ENCODE measurements at regions not wholly inside any gene's neighbourhood (a gene's known extent, or its start where the extent isn't known, plus 50 kb on each side); places are given as distances from the start of the nearest gene placed in this dataset.

DNA sequence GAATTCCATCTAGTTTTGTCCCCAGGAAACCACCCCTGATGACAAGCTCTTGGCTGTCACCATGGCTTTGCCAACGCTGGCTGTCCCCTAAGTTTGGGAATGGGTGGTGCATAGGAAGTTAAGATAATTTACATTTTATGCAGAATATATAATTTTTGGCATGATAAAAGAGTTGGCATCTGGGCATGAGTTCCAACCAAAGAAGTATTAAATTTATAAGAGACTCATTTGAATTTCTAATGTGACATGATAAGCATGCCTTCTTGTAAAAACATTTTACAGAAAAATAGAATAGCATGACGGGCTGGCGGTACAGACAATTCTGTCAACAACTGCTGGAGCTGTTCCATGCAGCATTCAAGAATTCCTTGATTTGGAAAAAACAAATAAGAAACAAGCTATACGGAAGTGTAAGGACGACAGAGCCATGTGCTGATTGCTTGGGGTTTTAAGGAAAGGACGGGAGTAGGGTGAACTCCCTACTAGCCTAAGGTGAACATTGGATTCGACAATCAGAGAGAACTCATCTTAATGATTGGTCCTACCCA lies 106.8 kb upstream of the C1orf21 start:
- no peak for DNase-seq (ENCODE audit: low read depth in 2 of 2)

GRCh38 chr1:184283999-184284398 lies 102.8 kb upstream of the C1orf21 start:
- DNase-seq (ENCODE audit: low read depth in 2 of 2) = no peak

DNA sequence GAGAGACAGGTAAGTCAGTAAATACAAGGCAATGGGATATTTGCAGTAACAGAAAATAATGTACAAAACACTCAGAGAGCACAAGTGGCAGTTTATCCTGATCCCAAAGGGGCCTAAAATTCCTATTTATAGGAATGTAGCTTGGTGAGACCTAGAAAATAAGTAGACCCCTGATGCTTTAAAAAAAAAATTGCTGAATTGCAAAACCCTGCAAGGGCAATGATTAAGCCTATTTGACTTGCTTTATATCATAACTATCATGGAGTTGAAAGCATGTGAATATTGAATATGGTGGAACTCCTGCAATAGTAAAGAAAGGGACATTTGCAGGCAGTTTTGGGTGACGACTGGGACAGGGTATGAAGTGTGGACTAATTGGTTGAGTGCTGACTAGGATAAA lies 101.9 kb upstream of the C1orf21 start:
- no peak for DNase-seq (ENCODE audit: low read depth in 2 of 2)

DNA sequence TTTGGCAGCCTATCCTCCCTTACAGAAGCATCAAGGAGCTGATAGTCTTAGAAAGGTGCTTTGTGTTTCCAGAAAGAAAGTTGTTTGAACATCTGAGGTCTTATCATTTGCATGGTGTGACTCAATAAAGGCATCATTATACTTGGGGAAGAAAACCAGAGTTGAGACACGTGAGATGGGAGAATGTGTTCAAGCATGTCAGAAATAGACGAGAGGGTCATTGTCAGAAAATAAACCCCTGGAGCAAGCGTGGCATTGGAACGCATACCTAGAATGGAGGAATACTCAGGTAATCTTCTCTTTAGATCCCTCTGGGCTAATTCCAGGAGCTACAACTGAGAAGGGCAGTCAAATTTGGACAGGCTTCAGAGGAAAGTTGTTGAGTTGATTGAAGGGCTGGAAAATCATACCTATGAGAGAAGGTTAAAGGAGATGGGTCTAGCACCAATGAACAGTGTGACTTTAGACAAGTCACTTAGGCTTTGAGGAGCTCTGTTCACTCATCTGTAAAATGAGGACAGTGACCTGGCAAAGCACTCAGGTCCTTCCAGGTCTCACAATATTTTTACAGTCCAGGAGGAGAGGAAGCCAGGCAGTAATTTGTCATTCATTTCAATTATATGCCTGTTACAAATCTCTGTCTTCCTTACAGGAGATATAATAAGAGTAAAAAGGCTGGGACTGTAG lies 101.3 kb upstream of the C1orf21 start:
- no peak for DNase-seq (ENCODE audit: low read depth in 2 of 2)

DNA sequence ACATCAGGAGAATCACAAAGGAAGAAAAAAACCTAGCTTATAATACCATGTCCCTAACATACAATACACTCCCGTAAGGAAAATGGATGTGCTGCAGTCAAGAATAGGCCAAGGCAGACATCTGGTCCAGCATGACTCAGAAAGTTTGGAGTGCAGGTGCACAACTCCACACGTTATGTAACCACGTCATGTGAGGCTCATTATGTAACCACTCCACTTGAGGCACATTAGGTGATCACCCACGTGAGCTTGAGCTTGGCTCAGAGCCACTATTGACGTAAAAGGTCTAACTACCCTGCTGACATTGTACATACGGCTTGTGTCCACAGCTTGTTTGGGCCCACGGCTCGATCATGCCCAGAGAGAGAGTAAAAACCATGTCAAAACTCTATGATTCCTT lies 99.8 kb upstream of the C1orf21 start:
- DNase-seq (ENCODE audit: low read depth in 2 of 2) = no peak

DNA sequence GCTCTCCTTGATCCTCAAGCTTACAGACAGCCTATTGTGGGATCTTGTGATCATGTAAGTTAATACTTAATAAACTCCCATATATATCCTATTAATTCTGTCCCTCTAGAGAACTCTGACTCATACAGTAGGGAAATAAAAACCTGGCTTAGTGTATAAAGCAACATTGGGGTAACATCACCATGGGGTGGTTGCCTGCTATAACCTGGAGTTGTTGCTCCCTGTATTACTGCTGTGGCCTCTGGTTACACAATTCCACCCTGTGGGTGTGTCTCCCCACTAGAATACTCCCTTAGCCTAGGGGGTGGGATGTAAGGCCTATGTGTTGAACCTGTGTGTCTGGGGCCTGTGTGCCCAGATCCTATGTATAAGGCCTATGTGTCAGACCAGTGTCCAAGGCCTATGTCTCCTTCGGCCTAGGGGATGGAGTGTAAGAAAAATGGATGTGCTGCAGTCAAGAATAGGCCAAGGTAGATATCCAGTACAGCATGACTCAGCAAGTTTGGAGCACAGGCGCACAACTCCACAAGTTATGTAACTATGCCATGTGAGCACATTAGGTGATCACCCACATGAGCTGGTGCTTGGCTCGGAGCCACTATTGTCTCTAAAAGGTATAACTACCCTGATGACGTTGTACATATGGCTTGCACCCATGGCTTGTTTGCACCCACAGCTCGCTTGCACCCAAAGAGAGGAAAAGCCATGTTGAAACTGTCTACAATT lies 96.8 kb upstream of the C1orf21 start:
- no peak for DNase-seq (ENCODE audit: low read depth in 2 of 2)

DNA sequence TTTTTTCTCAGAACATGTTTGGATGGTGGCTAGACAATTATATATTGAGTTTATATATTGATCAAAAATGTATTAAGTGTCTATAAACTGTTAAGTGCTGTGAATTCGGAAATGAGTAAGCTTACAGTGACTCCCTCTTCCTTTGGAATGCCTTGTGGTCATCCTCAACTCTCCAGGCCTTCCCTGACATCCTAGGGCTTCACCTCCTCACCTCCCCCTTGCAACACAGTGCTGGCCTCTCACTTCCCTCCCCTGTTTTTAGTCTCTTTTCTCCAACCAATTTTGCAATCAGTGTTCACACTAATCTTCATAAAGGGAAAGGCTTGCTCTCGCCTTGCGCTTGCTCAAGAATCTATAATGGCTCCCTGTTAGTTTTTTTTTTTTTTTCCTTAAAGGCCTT lies 95.1 kb upstream of the C1orf21 start:
- DNase-seq (ENCODE audit: low read depth in 2 of 2) = no peak

GRCh38 chr1:184292101-184292500 lies 94.7 kb upstream of the C1orf21 start:
- DNase-seq (ENCODE audit: low read depth in 2 of 2) = no peak

DNA sequence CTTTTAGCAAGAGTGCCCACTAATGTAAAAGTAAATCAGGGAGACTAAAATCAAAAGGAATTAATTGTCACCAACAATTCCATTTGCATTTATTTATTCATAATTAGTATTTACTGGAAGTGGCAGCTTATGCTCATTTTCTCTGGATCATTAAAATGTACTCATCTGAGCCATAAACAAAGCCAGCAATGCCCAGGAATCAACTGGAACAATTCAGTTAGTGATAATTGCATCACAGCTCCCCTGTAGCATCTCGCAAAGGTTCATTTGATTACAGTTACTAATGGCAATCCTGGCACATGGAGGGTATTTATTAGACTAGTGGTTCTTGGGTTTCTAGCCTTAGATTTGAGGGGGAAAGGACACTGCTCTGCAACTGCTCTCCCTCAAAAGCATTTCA lies 92.7 kb upstream of the C1orf21 start:
- no peak for DNase-seq (ENCODE audit: low read depth in 2 of 2)

DNA sequence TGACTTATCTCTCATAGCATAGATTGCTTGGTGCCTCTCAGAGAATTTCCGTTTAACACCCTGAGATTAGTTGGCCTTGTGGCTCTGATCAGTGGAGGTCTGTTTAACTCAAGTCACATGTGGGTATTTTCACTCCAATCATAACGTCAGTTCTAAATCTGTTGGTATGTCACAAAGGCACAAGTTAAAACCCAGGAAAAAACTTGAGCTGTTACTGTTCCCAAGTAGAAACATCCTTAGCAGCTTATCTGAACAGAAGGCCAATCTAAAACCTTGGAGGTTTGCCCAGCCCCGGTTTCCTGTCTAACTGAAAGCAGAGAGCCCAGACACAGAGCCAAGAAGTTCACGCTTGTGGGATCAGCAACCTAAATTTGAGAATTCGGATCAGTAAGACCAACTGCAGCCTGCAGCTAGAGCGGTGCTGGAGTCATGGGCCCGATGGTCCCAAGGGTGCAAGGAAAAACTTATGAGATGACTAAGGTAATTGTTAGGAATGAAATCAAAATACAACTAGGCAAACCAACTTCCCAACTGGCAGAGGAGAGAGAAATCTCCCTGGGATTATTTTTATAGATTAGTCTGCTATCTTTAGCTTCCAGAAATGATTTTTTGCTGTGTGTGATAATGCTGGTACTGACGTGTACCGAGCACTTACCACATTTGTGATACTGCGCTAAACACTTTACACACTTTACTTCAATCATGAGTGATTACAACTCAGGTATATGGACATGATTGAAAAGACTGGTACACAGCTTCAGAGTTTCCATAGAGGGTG lies 90.2 kb upstream of the C1orf21 start:
- DNase-seq (ENCODE audit: low read depth in 2 of 2) = peak; percentile 97 to 98

DNA sequence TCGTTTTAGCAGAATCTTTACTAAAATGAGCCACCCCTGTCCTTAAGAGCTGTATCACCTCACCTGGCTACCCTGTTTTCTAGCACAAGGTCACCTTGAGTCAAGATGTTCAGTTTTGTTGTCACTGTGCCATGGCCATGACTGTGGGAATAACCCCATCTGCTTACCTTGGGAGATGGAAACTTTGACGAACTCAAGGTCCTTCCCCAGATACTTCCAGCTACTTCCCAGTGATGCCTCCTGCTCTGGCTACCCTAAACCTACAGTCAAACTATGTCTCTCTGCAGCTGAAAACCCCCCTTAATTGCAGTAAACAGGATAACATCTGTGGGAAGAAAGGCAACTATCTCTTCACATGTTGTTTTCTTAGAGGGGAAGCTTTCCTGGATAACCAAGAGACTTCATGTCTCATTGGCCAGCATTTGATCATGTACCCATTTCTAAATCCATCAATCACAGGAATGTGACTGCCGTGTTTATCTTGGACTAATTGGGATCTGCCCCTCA lies 89.5 kb upstream of the C1orf21 start:
- no peak for DNase-seq (ENCODE audit: low read depth in 2 of 2)

GRCh38 chr1:184298440-184299405 lies 88.1 kb upstream of the C1orf21 start:
- DNase-seq (ENCODE audit: low read depth in 2 of 2) = no peak

DNA sequence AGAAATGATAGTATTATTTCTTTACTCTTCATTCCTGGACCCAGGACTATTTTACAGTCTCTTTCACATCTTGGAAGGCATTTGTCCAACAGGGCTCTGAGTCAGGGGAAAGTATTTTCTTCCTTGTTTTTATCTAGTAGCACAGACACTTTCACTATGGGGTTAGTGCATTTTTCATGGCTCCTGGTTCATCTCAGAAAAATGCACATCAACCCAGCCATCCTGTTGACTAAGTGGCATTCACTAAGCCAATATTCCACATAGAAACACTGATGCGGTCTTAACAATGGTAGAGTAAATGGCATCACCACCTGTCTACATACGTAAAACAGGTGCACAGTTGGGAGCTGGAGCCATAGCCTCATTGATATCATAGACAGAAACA lies 87.4 kb upstream of the C1orf21 start:
- peak; percentile 86 to 88 for DNase-seq (ENCODE audit: low read depth in 2 of 2)

DNA sequence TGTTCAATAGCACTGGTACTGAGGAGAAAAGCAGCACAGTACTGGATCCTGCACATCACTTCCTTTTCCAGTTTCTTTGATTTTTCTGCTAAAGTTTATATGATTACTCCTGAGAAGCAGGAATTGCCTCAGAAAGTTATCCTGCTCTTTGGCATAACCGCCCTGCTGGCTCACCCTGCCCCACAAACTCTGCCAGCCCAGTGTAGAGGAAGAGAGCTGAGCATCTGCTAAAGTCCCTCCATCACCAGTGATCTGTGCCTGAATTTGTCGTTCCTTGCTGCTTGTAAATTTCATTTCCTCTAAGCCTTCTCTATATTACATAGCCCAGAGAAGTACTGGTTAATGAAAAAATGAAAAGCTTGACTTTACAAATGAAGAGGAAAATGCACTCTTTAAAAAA lies 87.0 kb upstream of the C1orf21 start:
- DNase-seq (ENCODE audit: low read depth in 2 of 2) = no peak

DNA sequence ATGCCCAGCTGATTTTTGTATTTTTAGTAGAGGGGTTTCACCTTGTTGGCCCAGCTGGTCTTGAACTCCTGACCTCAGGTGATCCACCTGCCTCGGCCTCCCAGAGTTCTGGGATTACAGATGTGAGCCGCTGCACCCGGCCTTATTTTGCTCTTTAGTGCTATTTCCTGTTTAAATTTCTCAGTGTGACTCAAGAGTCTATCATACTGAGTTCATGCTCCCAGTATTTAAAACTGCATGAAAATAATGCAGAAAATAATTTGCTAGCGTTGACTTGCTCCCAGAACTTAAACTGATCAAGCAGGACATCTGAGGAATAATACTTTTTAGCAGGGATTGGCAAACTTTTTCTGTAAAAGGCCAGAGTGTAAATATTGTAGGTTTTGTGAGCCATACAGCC lies 86.4 kb upstream of the C1orf21 start:
- no peak for DNase-seq (ENCODE audit: low read depth in 2 of 2)

DNA sequence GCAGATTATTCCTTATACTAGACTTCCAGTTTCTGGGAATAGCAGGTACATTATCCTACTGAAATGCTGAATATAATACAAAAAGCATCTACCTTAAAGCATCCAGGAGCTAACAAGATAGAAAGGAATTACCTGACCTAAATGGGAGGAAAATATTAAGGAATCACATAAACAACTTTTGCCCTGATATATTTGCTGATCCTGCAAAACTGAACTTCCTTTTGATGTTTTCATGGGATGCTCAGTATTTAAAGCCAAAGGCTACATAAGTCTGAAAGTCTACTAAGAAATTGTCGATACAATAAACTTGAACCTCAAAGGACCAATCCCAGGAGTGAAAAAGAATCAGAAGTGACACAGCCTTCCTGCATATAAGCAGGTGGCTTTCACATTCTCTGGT lies 85.6 kb upstream of the C1orf21 start:
- no peak for DNase-seq (ENCODE audit: low read depth in 2 of 2)

DNA sequence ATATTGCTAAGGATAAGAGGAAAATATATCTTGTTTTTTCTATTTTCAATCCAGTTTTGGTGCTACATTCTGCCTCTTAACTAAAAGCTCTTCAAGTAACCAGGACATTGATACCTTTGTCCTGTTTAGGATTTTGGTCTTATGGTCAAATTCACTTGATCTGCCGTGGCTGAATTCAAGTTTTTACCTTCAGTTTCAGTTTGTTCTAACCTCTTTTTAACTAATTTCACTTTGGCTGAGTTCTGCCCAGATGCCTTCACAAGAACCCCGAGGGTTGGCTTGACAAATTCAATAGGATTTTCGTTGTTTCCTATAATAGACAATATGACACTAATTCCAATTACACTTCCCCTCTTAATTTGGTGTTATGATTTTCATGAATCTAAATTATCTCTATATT lies 84.5 kb upstream of the C1orf21 start:
- no peak for DNase-seq (ENCODE audit: low read depth in 2 of 2)

GRCh38 chr1:184310157-184310819 lies 76.5 kb upstream of the C1orf21 start:
- DNase-seq (ENCODE audit: low read depth in 2 of 2) = no peak

DNA sequence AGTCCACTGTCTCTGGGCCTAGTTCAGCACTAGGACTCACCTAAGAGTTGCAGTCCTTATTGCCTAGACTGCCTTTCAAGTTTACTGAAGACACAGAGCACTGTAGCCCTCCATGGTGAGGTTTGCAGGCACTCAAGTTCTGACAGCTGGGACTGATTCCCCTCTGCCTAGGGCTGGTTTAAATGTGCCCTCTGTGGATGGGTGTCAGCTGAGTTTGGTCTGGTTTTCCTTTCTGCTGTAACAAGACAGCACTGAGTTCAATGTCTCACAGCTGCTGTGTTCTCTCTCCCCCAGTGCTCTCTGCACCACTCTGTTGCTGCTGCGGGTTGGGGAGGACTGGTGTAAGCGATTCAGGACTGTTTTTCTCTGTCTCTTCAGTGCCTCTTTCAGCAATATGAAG lies 75.2 kb upstream of the C1orf21 start:
- no peak for DNase-seq (ENCODE audit: low read depth in 2 of 2)

DNA sequence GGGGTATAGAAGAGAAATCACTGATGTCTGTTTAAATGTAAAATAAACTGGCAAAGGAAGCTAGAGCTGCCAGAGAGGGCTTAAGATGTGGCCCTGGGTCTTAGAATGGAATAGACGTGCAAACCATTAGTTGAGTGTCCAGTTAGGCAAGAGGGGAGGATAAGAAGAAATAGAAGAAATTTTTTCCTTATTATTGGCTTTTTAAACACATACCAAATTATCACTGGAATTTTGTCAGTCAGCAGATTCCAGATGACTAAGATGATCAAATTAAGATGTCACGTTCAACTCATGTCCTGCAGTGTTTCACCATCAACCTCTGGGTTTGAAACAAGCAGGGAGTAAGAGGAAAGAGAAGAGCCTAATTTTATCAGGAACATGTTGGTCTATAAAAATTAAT lies 71.6 kb upstream of the C1orf21 start:
- DNase-seq (ENCODE audit: low read depth in 2 of 2) = peak; percentile 72 to 74

GRCh38 chr1:184319879-184320278 lies 67.0 kb upstream of the C1orf21 start:
- no peak for DNase-seq (ENCODE audit: low read depth in 2 of 2)

Measured in fibroblast of skin of left biceps (primary cell).